Ishikawa (cell line): ENCODE measurements at regions not wholly inside any gene's neighbourhood (a gene's known extent, or its start where the extent isn't known, plus 50 kb on each side); places are given as distances from the start of the nearest gene placed in this dataset.

Source experiments
- CEBPB ChIP-seq: IDR thresholded peaks from 2 replicates; pipeline ENCODE4 v1.6.1; 2012
- CREB1 ChIP-seq: IDR thresholded peaks from 2 replicates; pipeline ENCODE4 v1.6.1; 2012; ENCODE audit warnings: low read depth
- EGR1 ChIP-seq: IDR thresholded peaks from 2 replicates; pipeline ENCODE4 v1.6.1; 2012
- EP300 ChIP-seq: IDR thresholded peaks from 2 replicates; pipeline ENCODE4 v1.6.1; 2012; ENCODE audit warnings: borderline replicate concordance
- FOXM1 ChIP-seq: IDR thresholded peaks from 2 replicates; pipeline ENCODE4 v1.6.1; 2012; ENCODE audit warnings: low read depth, borderline replicate concordance
- MAX ChIP-seq: IDR thresholded peaks from 2 replicates; pipeline ENCODE4 v1.6.1; 2012
- NFIC ChIP-seq: IDR thresholded peaks from 2 replicates; pipeline ENCODE4 v1.6.1; 2012
- RAD21 ChIP-seq: IDR thresholded peaks from 2 replicates; pipeline ENCODE4 v1.6.1; 2012; ENCODE audit warnings: low read depth
- REST ChIP-seq: IDR thresholded peaks from 2 replicates; pipeline ENCODE4 v1.6.1; 2012; ENCODE audit warnings: low read depth, mild to moderate bottlenecking
- TAF1 ChIP-seq: IDR thresholded peaks from 2 replicates; pipeline ENCODE4 v1.6.1; 2012; ENCODE audit warnings: low read depth, mild to moderate bottlenecking
- TEAD4 ChIP-seq: IDR thresholded peaks from 2 replicates; pipeline ENCODE4 v1.6.1; 2012
- YY1 ChIP-seq: IDR thresholded peaks from 2 replicates; pipeline ENCODE4 v1.6.1; 2012; ENCODE audit warnings: low read depth
- ZBTB7A ChIP-seq: IDR thresholded peaks from 2 replicates; pipeline ENCODE4 v1.6.1; 2012; ENCODE audit warnings: low read depth
- TF ChIP-seq, protein P1 (sequence below): IDR thresholded peaks from 2 replicates; pipeline ENCODE4 v1.6.1; 2012

- TF ChIP-seq NFIC (no peak), RAD21 (no peak), YY1 (no peak), EP300 (no peak), TAF1 (no peak), MAX (no peak), CEBPB (no peak), CREB1 (no peak), TEAD4 (no peak), FOXM1 (no peak), REST (no peak), EGR1 (no peak), ZBTB7A (no peak)
- TF ChIP-seq, protein P1, sequence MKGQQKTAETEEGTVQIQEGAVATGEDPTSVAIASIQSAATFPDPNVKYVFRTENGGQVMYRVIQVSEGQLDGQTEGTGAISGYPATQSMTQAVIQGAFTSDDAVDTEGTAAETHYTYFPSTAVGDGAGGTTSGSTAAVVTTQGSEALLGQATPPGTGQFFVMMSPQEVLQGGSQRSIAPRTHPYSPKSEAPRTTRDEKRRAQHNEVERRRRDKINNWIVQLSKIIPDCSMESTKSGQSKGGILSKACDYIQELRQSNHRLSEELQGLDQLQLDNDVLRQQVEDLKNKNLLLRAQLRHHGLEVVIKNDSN, result no peak
These were observed 71.1 kb downstream of the IER5 start for GRCh38 chr1:181159451-181160140.
